ENCODE measurements at regions not wholly inside any gene's neighbourhood (a gene's known extent, or its start where the extent isn't known, plus 50 kb on each side); places are given as distances from the start of the nearest gene placed in this dataset.

DNA sequence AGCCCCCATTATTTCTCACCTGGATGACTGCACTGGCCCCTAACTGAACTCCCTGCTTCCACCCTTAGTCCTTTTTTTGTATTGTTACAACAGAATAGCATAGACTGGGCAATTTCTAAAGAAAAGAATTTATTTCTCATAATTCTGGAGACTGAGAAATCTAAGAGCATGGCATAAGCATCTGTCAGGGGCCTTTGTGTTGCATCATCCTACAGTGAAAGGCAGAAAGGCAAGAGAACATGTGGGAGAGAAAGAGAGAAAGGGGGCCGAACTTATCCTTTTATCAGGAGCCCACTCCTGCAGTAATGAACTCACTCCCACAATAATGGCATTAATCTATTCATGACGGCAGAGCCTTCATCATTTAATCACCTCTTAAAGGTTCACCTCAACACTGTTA is 122.1 kb downstream of the EFNB1 start:
- ATAC-seq (replicated peaks in 1 of 4) = no peak
- H3K9me3 ChIP-seq = no peaks in the 10 kb centered on the region
- no peaks in the 10 kb centered on the region for H3K36me3 ChIP-seq (ENCODE audit: control insufficient read depth in 2 of 2, extremely low read depth in 1 of 2, insufficient read depth in 1 of 2, low read length in 1 of 2)
- H3K27ac Mint-ChIP-seq = no peak overlapping the region
- H3K36me3 Mint-ChIP-seq = no peaks in the 10 kb centered on the region
- no peaks in the 10 kb centered on the region for H3K4me1 ChIP-seq (ENCODE audit: control insufficient read depth in 1 of 2, extremely low read depth in 1 of 2, insufficient read depth in 2 of 2, low read length in 2 of 2)
- peaks cover 0 to 3% of the 10 kb centered on the region in 2 experiments for H3K27me3 ChIP-seq (replicated peaks in 1 of 2; ENCODE audit: control insufficient read depth in 2 of 2, extremely low read depth in 1 of 2, insufficient read depth in 2 of 2, low read length in 1 of 2)
- ChIA-PET POLR2A (no interaction called here), CTCF (no interaction called here)
- no CpG with 5 or more reads among the region's 2 CpGs for WGBS (ENCODE audit: insufficient coverage)
- no peak overlapping the region for H3K4me3 ChIP-seq (ENCODE audit: control insufficient read depth in 1 of 2, extremely low read depth in 1 of 2, low read length in 1 of 2)
- H3K4me1 Mint-ChIP-seq = no peaks in the 10 kb centered on the region
- H3K9me3 Mint-ChIP-seq = peaks cover 4 to 5% (median 4%) of the 10 kb centered on the region in 3 donors
- H3K27ac ChIP-seq (ENCODE audit: low read length) = no peak overlapping the region
- no peak for DNase-seq
- H3K4me3 Mint-ChIP-seq = no peak overlapping the region
- peaks cover 2 to 31% of the 10 kb centered on the region in 2 donors for H3K27me3 Mint-ChIP-seq

- Histone ChIP-seq H3K36me3 (ENCODE audit: control insufficient read depth in 2 of 2, extremely low read depth in 1 of 2, insufficient read depth in 1 of 2, low read length in 1 of 2) (no peaks in the 10 kb centered on the region), H3K27ac (ENCODE audit: low read length) (no peak overlapping the region), H3K4me3 (ENCODE audit: control insufficient read depth in 1 of 2, extremely low read depth in 1 of 2, low read length in 1 of 2) (no peak overlapping the region), H3K27me3 (replicated peaks in 1 of 2; ENCODE audit: control insufficient read depth in 2 of 2, extremely low read depth in 1 of 2, insufficient read depth in 2 of 2, low read length in 1 of 2) (peaks cover 0 to 3% of the 10 kb centered on the region in 2 experiments), H3K4me1 (ENCODE audit: control insufficient read depth in 1 of 2, extremely low read depth in 1 of 2, insufficient read depth in 2 of 2, low read length in 2 of 2) (no peaks in the 10 kb centered on the region), H3K9me3 (no peaks in the 10 kb centered on the region)
- no peak overlapping the region for H3K27ac Mint-ChIP-seq
- no peak for ATAC-seq (replicated peaks in 1 of 4)
- no peak overlapping the region for H3K4me3 Mint-ChIP-seq
- ChIA-PET CTCF (no interaction called here), POLR2A (interaction anchor here in 1 of 2 donors (0.6 kb wide), 1 partner anchor 101 kb away, joined by 3 read pairs; no protein-coding TSS in a partner anchor)
- DNase-seq = peak in 1 of 35 experiments; percentile 2
- no peaks in the 10 kb centered on the region for H3K9me3 Mint-ChIP-seq
- no peaks in the 10 kb centered on the region for H3K36me3 Mint-ChIP-seq
- WGBS (ENCODE audit: insufficient coverage) = 80% methylated on average over 2 of the region's 6 CpGs
- no peaks in the 10 kb centered on the region for H3K4me1 Mint-ChIP-seq
- peaks cover 0 to 11% of the 10 kb centered on the region in 2 donors for H3K27me3 Mint-ChIP-seq
Measured at GRCh38 chrX:68947882-68948605, 119.2 kb downstream of the EFNB1 start.

DNA sequence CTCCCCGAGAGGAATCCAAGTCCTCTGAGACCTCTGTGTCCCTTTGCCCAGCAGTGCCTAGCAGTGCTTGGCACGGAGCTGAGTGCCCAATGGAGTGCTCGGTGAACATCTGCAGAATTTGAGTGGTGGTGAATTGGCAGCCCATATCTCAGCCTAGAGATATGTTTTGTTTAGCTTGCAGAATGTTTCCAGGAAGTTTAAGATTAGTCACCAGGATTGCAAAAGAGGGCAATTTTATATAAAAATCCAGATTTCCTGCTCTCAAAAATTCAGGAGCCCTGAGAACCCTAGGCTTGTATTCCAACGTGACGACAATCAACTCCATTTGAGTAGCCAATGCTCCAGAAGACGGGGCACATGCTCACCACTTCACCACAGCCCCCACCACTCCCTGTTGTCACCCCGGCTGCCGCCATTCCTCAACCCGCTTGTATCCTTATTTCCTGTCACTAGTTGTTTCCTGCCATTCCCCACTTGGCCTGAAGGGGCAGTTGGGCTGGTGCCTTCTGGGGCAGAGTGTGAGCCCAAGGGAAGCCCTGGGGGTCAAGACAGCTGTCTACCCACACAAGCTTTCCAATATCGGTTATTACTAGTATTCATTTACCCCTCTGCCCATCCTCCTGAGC is 116.9 kb downstream of the EFNB1 start:
- ATAC-seq (replicated peaks in 1 of 4) (no peak), DNase-seq (peak in 1 of 35 experiments; percentile 4)
- WGBS (ENCODE audit: insufficient coverage) = 80% methylated on average over 2 of the region's 10 CpGs
- H3K27ac ChIP-seq (ENCODE audit: low read length) = no peak overlapping the region
- no peaks in the 10 kb centered on the region for H3K4me1 Mint-ChIP-seq
- no peak overlapping the region for H3K27ac Mint-ChIP-seq
- H3K9me3 Mint-ChIP-seq = no peaks in the 10 kb centered on the region
- no peaks in the 10 kb centered on the region for H3K4me1 ChIP-seq (ENCODE audit: control insufficient read depth in 1 of 2, extremely low read depth in 1 of 2, insufficient read depth in 2 of 2, low read length in 2 of 2)
- ChIA-PET CTCF (no interaction called here), POLR2A (no interaction called here)
- H3K9me3 ChIP-seq = no peaks in the 10 kb centered on the region
- H3K4me3 ChIP-seq (ENCODE audit: control insufficient read depth in 1 of 2, extremely low read depth in 1 of 2, low read length in 1 of 2) = no peak overlapping the region
- H3K27me3 ChIP-seq (replicated peaks in 1 of 2; ENCODE audit: control insufficient read depth in 2 of 2, extremely low read depth in 1 of 2, insufficient read depth in 2 of 2, low read length in 1 of 2) = peaks cover 0 to 3% of the 10 kb centered on the region in 2 experiments
- no peaks in the 10 kb centered on the region for H3K36me3 Mint-ChIP-seq
- peaks cover 0 to 13% of the 10 kb centered on the region in 2 donors for H3K27me3 Mint-ChIP-seq
- H3K4me3 Mint-ChIP-seq = no peak overlapping the region
- no peaks in the 10 kb centered on the region for H3K36me3 ChIP-seq (ENCODE audit: control insufficient read depth in 2 of 2, extremely low read depth in 1 of 2, insufficient read depth in 1 of 2, low read length in 1 of 2)

GRCh38 chrX:68945081-68945602 is 116.3 kb downstream of the EFNB1 start:
- no CpG with 5 or more reads among the region's 2 CpGs for WGBS (ENCODE audit: insufficient coverage)
- no peak overlapping the region for H3K27ac Mint-ChIP-seq
- H3K27ac ChIP-seq (ENCODE audit: low read length) = no peak overlapping the region

GRCh38 chrX:68944211-68944610 is 115.4 kb downstream of the EFNB1 start:
- no peaks in the 10 kb centered on the region for H3K36me3 ChIP-seq (ENCODE audit: control insufficient read depth in 2 of 2, extremely low read depth in 1 of 2, insufficient read depth in 1 of 2, low read length in 1 of 2)
- no peaks in the 10 kb centered on the region for H3K9me3 ChIP-seq
- Mint-ChIP-seq H3K4me3 (no peak overlapping the region), H3K4me1 (no peaks in the 10 kb centered on the region), H3K27me3 (peaks cover 0 to 11% of the 10 kb centered on the region in 2 donors), H3K9me3 (no peaks in the 10 kb centered on the region), H3K36me3 (no peaks in the 10 kb centered on the region), H3K27ac (no peak overlapping the region)
- DNase-seq = peak in 1 of 35 experiments; percentile 4
- ATAC-seq (replicated peaks in 1 of 4) = no peak
- peaks cover 0 to 6% of the 10 kb centered on the region in 2 experiments for H3K27me3 ChIP-seq (replicated peaks in 1 of 2; ENCODE audit: control insufficient read depth in 2 of 2, extremely low read depth in 1 of 2, insufficient read depth in 2 of 2, low read length in 1 of 2)
- WGBS (ENCODE audit: insufficient coverage) = no CpG with 5 or more reads among the region's 2 CpGs
- ChIA-PET CTCF (no interaction called here), POLR2A (no interaction called here)
- H3K4me3 ChIP-seq (ENCODE audit: control insufficient read depth in 1 of 2, extremely low read depth in 1 of 2, low read length in 1 of 2) = no peak overlapping the region
- no peak overlapping the region for H3K27ac ChIP-seq (ENCODE audit: low read length)
- no peaks in the 10 kb centered on the region for H3K4me1 ChIP-seq (ENCODE audit: control insufficient read depth in 1 of 2, extremely low read depth in 1 of 2, insufficient read depth in 2 of 2, low read length in 2 of 2)

More at GRCh38 chrX:68945081-68945602, 116.3 kb downstream of the EFNB1 start:
- DNase-seq = peak in 1 of 35 experiments; percentile 3
- Mint-ChIP-seq H3K4me3 (no peak overlapping the region), H3K9me3 (no peaks in the 10 kb centered on the region), H3K4me1 (no peaks in the 10 kb centered on the region), H3K36me3 (no peaks in the 10 kb centered on the region), H3K27me3 (peaks cover 0 to 13% of the 10 kb centered on the region in 2 donors)
- no peaks in the 10 kb centered on the region for H3K4me1 ChIP-seq (ENCODE audit: control insufficient read depth in 1 of 2, extremely low read depth in 1 of 2, insufficient read depth in 2 of 2, low read length in 2 of 2)
- H3K27me3 ChIP-seq (replicated peaks in 1 of 2; ENCODE audit: control insufficient read depth in 2 of 2, extremely low read depth in 1 of 2, insufficient read depth in 2 of 2, low read length in 1 of 2) = peaks cover 0 to 6% of the 10 kb centered on the region in 2 experiments
- ChIA-PET CTCF (no interaction called here), POLR2A (no interaction called here)
- H3K9me3 ChIP-seq = no peaks in the 10 kb centered on the region
- no peak overlapping the region for H3K4me3 ChIP-seq (ENCODE audit: control insufficient read depth in 1 of 2, extremely low read depth in 1 of 2, low read length in 1 of 2)
- no peaks in the 10 kb centered on the region for H3K36me3 ChIP-seq (ENCODE audit: control insufficient read depth in 2 of 2, extremely low read depth in 1 of 2, insufficient read depth in 1 of 2, low read length in 1 of 2)
- no peak for ATAC-seq (replicated peaks in 1 of 4)

DNA sequence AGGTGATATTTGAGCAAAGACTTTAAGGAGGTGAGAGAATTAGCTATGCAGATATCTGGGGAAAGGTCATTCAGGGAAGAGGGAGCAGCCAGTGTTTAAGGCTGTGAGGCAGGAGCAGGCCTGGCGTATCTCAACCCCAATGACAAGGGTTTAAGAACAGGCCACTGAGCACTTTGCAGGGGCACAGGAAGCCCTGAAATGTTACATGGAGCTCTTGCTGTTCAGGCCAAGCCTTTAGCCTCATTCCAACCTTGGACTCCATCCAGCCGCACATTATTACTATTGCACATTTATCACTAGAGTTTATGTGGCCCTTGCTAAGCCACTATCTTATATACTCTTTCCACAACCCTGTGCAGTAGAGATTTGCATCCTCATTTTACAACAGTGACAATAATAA is 114.0 kb downstream of the EFNB1 start:
- no peak overlapping the region for H3K27ac ChIP-seq (ENCODE audit: low read length)
- H3K36me3 ChIP-seq (ENCODE audit: control insufficient read depth in 2 of 2, extremely low read depth in 1 of 2, insufficient read depth in 1 of 2, low read length in 1 of 2) = no peaks in the 10 kb centered on the region
- ChIA-PET CTCF (no interaction called here), POLR2A (no interaction called here)
- H3K4me3 ChIP-seq (ENCODE audit: control insufficient read depth in 1 of 2, extremely low read depth in 1 of 2, low read length in 1 of 2) = no peak overlapping the region
- no peaks in the 10 kb centered on the region for H3K9me3 ChIP-seq
- Mint-ChIP-seq H3K4me1 (no peaks in the 10 kb centered on the region), H3K9me3 (no peaks in the 10 kb centered on the region), H3K36me3 (no peaks in the 10 kb centered on the region), H3K27me3 (peaks cover 0 to 9% of the 10 kb centered on the region in 2 donors), H3K4me3 (no peak overlapping the region), H3K27ac (no peak overlapping the region)
- peaks cover 0 to 6% of the 10 kb centered on the region in 2 experiments for H3K27me3 ChIP-seq (replicated peaks in 1 of 2; ENCODE audit: control insufficient read depth in 2 of 2, extremely low read depth in 1 of 2, insufficient read depth in 2 of 2, low read length in 1 of 2)
- ATAC-seq (replicated peaks in 1 of 4) (no peak), DNase-seq (no peak)
- H3K4me1 ChIP-seq (ENCODE audit: control insufficient read depth in 1 of 2, extremely low read depth in 1 of 2, insufficient read depth in 2 of 2, low read length in 2 of 2) = no peaks in the 10 kb centered on the region
- WGBS (ENCODE audit: insufficient coverage) = 100% methylated on average over 1 of the region's 2 CpGs

Measured in T-cell (primary cell).